Dedifferentiated amniotic fluid mesenchymal stem cell (primary cell): ENCODE measurements at regions not wholly inside any gene's neighbourhood (a gene's known extent, or its start where the extent isn't known, plus 50 kb on each side); places are given as distances from the start of the nearest gene placed in this dataset.
"Not testable (repeated sequence)": the region's sequence is repeated elsewhere in the genome, so short reads cannot be mapped to it uniquely, and the experiment has no call there.

Experiments
- DNase-seq: peaks from one replicate; pipeline ENCODE4 v3.0.0-alpha.2; 2016; ENCODE audit errors: extremely low spot score

DNA sequence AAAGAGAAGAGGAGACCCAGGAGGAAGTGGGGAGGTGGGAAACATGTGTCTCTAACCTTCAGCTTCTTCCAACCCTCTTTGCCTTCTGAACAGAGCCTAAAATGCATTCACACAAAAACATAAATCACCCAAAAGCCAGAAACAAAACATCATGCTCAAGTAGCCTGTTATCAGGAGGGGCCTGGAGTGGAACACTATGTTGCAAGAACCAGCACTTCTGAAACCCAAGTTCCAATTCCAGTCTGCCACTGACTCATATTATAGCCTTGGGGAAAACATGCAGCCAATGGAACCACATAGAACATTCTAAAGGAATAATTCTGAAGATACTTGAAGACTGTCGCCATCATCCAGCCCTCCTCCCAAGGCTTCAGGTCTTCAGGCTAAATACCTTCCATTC is 169.8 kb upstream of the PLXNC1 start:
- peak; percentile 39 for DNase-seq

DNA sequence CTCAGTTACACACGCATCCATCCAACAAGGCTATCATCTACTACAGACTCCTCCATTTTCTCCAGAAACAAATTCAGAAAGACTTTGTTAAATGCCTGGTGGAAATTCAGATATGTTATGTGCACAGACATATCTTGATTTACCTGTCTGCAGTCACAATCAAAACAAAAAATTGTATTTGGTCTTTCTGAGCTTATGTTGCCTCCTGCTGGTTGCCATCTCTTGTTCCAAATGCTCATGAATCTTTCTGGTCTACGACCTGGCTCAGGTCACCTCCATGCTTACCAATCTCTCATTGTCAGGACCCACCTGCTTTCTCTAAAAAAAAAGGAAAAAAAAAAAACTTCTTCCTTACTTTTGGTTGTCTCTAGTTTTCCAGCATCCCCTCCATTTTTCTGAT is 169.2 kb upstream of the PLXNC1 start:
- DNase-seq = no peak

DNA sequence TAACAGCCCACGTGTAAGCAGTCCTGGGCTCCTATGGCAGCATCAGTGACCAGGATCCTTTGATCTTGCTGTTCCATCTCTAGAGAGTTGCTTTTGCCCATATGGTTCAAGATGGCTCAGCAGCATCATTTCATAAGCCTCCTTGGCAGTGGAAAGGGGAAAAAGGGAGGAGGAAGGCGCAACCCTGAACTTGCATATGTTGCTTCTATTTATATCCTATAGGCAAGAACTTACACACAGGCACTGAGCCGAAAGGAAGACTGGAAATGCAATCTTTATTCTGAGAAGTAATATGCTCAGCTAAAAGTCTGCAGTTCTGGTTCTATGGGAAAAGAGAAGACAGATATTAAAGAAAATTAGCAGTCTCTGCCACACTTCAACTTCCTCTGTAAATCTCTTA is 167.7 kb upstream of the PLXNC1 start:
- DNase-seq = no peak

DNA sequence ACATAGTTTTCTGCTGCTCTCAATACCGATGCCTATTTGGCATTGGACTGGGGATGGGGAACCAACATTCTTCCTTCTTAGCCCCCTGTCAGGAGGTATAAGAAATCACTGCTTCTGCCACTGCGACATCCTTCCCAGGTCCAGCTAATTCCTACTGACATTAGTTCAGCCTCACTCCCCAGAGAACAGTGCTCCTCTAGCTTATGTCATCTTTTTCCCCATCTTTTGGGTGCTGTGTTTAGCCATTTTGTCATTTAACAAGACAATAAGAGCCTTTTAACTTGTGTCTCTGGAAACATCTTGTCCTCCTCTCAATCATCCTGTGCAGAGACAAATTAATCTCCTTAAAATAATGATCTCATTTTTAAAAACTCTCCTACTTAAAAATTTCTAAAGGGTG is 167.0 kb upstream of the PLXNC1 start:
- no peak for DNase-seq

DNA sequence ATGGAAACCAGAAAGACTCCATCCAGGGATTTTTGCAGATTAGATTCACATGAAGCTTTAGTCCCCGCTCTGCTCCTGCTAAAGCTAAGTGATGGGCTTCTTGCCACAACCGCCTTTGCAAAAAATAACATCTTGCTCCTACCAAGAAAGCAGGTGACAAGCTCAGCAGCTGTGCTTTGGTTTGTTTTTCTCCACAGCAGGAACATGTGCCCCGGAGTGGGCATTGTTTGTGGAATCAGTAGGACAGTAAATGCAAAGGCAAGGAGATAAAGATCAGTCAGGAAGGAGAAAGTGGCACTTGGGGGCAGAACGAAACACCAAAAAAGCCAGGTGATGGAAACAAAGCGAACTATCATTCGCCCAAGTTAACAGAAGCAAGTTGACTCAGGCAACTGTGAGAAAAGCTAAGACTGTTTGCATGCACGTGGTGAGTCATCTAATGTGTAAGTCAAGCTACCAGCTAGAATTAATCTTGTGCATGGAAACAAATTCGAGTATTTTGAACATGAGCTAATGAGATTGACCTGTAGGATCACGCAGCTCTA is 165.5 kb upstream of the PLXNC1 start:
- DNase-seq = peak; percentile 41

DNA sequence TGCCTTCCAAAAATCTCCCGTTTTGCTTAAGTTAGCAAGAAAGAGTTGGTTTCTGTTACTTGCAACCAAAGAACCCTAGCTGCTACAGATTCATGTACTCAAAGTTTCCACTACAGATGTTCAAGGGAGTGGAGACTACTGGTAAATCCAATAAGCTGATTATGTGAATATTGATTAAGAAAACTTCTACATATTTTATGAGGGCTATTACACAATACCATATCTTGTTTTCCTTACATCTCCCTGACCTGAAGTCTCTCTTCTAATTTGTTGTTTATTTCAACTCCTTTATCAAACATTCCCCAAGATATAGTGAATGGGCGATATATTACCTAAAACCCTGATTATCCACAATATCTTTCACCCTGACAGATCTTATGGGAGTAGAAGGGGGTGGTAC is 164.4 kb upstream of the PLXNC1 start:
- no peak for DNase-seq

DNA sequence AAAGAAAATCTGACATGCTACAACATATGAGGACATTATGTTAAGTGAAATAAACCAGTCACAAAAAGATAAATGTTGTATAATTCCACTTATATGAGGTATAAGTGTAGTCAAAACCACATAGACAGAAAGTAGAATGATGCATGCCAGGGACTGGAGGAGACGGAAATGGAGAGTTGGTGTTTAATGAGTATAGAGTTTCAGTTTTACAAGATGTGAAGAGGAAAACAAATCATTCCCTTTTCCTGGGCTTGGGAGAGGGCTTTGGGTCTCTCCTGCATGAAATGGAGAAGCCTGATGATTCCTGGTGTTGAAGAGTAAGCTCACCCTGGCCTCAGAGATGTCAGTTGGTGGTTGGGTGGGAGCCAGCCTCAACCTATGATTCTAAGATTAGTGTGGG is 158.4 kb upstream of the PLXNC1 start:
- DNase-seq = no peak

DNA sequence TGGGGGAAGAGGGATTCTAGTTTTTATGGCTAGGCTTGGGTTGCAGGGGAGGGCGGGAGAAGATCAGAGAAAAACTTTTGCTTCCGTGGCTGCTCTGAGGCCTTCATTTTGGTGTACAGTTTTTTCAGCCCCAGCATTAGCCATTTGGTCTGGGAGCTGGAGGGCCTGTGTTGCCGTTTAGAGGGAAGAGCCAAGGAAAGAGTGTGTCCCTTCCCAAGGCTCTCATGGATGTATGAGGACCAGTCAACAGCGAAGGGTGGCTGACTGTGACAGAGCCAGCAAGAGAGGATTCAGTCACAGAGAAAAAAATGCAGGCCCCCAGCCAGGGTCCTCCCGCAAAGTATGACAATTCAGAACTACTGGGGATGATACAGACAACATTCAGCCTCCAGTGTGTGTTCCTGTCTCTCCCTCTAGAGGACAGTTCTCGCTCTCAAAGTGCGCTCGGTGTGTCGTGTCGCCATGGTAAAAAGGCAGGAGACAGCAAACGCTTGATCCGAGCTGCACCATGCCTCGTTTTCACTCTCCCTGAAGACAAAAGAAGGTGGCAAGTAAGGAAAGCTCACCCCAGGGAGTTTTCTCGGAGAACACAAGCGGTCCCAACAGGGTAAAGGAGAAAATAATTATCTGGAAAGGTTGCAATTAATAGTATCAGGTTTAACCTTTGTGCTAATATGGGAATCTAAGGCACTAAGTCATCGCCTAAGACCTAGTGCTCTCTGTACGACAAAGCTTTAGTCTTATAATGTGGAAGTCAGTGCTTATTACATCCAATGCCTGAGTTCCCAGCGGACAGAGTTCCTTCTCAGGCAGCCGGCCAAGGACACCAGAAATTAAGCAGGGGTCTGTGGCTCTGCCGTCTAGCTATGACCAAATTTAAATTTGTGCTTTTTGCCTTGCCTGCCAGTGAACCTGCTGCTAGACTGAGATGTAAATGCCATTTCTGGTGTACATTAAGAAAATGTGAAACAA is 157.3 kb upstream of the PLXNC1 start:
- DNase-seq = no peak

DNA sequence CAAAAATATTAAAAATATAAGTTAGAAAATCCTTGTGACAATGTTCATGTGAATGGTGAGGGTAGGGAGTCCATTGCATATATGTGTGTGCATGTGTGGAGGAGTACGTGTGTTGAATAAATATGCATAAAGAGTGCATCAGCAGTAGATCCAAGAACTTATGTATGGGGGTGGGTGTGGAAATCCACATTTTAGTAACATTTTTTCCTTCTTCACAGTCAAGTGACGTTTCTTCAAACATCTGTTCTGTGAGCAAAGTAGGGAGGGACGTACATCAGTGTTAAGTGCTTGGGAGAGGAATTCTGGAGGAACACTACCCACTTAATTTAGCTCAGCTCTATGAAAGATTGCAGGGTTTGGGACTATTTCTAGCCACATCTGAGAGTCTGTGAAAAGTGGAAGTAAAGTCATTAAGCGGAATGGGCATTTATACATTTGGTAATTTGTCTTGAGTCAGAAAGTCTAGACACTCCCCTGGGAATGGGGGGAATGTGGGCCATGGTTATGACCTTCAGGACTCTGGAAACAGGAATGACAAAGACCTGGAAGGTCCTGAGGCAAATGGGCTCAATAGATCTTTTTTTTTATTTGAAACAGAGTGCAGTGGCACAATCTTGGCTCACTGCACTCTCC is 156.4 kb upstream of the PLXNC1 start:
- no peak for DNase-seq

DNA sequence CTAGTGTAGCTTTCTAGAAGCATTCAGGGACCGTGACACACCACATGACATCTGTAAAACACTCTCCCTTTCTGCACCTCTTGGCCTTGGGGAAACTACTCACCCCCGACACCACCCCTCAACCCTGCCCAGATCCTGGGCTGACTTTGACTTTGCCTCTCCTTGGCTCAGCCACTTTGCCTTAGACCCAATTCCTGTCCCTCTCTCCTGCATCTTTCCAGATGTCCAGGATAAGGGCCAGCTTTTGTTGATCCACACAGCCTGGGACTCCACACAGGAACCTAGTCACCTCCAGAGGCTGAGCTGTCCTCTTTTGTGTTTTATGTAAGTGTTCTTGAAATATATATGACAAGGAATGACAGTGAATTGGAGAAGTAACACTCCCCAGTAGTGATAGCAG is 153.7 kb upstream of the PLXNC1 start:
- DNase-seq = no peak

DNA sequence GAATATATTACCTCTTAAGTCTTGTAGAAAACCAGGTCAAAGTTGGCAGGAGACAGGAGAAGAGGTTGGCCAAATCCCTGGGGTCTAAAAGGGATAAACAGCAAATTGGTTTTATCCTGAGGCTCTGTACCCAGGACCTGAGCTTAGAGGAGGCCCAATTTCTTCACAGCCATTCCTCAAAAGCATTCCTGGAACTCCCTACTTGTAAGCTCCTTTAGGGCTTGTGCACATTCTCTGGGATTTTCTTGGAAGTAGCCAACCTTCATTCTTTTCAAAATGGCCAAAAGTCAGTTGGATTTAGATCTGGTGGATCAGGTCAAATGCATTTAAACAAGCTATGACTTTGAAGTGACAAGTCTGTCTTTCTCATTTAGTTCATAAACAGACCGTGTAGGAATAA is 152.1 kb upstream of the PLXNC1 start:
- no peak for DNase-seq

DNA sequence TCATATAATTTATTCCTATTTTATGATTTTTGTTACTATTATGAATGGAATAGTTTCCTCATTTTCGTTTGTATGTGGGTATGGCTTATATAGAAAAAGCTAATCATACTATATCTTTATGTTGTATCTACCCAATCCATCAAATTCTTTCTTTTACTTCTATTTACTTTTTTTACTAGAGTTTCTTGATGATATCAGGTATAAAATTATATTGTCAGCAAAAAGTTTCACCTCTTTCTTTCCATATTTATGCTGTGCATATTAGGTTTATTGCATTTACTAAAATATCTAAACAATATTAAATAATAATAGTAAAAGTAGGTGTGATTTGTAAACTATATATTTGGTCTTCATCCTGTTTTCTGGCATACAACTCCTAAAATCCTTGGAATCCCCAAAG is 146.7 kb upstream of the PLXNC1 start:
- DNase-seq = no peak

DNA sequence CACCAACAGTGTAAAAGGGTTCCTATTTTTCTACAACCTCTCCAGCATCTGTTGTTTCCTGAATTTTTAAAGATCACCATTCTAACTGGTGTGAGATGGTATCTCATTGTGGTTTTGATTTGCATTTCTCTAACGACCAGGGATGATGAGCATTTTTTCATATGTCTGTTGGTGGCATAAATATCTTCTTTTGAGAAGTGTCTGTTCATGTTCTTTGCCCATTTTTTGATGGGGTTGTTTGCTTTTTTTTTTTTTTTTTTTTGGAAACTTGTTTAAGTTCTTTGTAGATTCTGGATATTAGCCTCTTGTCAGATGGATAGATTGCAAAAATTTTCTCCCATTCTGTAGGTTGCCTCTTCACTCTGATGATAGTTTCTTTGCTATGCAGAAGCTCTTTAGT is 145.5 kb upstream of the PLXNC1 start:
- not testable (repeated sequence) for DNase-seq

DNA sequence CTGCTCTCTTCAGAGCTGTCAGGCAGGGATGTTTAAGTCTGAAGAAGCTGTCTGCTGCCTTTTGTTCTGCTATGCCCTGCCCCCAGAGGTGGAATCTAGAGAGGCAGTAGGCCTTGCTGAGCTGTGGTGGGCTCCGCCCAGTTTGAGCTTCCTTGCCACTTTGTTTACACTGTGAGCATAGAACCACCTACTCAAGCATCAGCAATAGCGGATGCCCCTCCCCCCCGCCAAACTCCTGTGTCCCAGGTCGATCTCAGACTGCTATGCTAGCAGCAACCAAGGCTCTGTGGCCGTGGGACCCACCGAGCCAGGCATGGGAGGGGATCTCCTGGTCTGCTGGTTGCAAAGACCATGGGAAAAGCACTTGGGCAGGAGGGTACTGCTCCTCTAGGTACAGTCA is 140.5 kb upstream of the PLXNC1 start:
- not testable (repeated sequence) for DNase-seq

DNA sequence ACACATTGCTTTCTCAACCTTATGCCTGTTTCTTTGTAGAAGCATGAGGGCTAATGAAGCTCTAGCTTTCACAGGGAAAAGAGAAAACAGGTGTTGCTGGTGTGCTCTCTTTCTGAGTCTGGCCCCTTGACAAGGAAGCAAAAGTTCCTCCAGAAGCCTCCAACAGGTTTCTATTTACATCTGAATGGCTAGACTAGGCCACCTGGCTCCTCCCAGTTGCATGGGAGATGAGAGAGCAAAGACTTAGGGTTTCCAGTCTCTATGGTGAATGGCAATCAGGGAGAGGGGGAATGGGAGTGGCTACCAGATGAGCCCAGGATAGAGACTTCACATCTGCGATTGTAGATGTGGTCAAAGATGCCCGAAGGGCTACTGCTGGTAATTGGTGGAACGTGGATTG is 138.1 kb upstream of the PLXNC1 start:
- DNase-seq = no peak

DNA sequence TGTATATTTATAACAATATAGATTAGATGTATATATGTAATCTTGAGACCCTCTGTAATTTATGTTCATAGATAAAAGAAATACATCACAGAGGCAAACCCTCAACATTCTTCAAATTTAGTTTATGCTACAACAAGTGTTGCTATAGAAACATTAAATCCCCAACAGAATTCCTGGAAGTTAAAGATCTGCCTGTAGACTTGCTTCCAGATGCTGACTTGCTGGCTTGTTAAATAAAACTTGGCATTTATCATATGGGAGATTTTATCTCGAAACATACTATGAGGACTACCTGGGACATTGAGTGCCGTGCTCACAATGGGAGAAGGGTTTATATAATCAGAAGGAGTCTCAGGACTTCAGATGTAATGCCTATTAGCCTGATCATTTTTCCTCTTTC is 136.3 kb upstream of the PLXNC1 start:
- no peak for DNase-seq

DNA sequence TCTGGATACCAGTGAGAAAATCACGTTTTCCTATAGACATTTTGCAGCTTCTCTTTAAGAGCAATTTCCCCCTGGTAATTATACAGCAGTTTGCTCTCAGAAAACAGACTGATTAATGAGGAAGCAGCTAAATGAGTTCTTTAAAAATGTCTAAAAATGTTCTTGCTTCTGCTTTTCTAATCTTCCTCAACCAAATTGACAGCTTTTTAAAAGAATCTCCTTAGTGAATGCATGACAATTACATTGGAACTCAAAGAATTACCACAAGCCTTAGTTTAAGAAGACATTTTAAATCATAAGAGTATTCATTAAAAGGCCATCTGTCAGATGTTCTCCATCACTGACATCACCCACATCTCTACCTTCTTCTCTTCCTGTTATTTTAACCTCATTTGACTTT is 135.8 kb upstream of the PLXNC1 start:
- DNase-seq = no peak

DNA sequence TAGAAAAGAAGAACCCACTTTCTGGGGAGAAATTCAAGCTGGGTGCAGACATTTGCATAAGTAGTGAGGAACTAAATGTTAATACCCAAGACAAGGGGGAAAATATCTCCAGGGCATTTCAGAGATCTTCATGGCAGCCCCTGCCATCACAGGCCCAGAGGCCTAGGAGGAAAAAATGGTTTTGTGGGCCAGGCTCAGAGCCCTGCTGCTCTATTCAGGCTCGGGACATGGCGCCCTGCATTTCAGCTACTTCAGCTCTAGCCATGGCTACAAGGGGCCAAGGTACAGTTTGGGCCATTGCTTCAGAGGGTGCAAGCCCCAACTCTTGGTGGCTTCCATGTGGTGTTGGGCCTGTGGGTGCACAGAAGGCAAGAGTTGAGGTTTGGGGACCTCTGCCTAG is 131.1 kb upstream of the PLXNC1 start:
- not testable (repeated sequence) for DNase-seq

DNA sequence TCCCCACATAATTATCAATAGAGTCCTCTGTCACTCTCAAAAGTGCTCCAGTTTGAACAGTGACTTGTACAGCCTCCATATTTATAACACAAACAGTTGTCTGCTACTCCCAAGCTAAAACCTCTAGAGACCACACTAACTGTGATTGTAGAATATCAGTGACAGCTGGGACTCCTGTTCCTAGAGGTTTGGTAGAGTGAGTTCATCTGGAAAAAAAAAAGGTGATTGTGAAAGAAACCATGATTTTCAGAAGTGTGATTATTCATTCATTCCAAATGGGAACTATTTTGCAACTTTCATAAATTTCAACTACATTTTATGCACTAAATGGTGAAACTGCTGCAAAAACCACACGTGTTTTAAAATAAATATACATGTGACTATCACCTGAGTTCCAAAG is 128.0 kb upstream of the PLXNC1 start:
- no peak for DNase-seq

DNA sequence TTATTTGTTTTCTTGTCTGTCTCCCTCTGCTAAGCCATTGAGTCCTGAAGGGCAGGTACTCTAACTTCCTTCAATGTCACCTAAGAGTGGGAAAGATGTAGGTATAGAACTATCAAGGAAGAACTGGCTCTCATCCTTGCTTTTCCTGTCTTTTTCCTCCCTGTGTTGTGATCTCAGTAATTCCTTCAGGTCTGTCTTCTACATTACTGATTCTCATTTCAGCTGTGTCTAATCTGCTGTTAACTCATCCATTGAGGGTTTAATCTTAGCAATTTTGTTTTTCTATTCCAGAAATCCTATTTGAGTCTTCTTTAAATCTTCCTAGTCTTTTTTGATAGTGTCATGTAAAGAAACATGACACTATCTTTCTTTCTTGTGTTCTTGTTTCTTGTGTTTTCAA is 124.5 kb upstream of the PLXNC1 start:
- DNase-seq = no peak

DNA sequence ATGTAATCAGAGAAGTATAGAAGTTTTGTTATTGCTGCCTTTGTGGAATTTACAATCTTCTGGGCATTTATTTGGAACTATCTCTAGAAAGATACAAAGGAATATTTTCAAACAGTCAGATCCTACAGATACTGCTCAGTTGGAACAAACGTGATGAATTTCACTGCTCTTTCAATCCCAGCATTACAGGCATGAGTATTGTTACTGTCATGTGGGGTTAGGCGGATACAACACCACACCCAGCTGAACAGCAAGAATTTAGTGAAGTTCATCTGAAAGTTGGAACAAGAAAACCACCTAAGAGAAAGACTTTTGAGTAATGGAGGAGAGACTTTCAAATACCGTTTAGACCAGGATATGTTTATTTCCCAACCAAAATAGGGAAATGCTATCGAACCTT is 123.3 kb upstream of the PLXNC1 start:
- no peak for DNase-seq

DNA sequence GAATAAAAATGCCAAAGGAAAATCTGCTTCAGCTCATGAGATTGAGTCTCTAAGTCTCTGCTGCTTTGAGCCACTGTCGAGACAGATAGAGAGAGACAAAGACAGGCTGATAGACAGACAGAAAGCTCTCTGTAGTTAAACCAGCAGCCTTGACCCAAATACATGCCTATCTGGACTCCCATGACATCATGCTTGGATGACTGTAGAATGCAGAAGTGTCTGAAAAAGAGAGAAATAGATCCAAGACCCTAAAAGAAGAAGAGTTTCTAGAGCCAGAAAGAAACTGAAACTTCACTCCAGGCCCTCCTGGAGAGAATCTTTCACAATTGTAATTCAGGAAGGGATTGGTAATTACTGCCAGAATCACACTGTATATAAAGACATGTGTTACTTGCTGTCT is 122.6 kb upstream of the PLXNC1 start:
- no peak for DNase-seq

DNA sequence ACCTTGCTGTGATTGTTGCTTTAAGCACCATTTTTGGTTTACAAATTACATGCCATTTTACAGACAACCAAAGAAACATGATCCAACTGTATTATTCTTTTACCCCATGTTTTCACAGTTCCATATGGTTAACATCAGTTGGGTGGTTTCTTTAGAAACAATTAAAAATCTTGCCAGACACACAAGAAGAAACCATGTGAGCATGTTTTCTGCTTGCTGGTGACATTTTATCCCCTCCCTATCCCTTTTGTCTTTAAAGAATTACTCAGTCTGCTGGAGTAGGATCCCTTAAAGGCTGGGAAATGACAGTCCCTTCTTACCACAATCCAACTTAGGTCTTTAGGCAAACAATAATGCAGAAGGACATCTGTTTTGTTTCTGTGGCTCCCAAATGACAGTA is 121.8 kb upstream of the PLXNC1 start:
- DNase-seq = peak; percentile 19
